ENCODE measurements at regions not wholly inside any gene's neighbourhood (a gene's known extent, or its start where the extent isn't known, plus 50 kb on each side); places are given as distances from the start of the nearest gene placed in this dataset.
A peak's percentile ranks its signal among the peaks of the same experiment; 100 is the strongest.
"Not testable (repeated sequence)": the region's sequence is repeated elsewhere in the genome, so short reads cannot be mapped to it uniquely, and the experiment has no call there.

DNA sequence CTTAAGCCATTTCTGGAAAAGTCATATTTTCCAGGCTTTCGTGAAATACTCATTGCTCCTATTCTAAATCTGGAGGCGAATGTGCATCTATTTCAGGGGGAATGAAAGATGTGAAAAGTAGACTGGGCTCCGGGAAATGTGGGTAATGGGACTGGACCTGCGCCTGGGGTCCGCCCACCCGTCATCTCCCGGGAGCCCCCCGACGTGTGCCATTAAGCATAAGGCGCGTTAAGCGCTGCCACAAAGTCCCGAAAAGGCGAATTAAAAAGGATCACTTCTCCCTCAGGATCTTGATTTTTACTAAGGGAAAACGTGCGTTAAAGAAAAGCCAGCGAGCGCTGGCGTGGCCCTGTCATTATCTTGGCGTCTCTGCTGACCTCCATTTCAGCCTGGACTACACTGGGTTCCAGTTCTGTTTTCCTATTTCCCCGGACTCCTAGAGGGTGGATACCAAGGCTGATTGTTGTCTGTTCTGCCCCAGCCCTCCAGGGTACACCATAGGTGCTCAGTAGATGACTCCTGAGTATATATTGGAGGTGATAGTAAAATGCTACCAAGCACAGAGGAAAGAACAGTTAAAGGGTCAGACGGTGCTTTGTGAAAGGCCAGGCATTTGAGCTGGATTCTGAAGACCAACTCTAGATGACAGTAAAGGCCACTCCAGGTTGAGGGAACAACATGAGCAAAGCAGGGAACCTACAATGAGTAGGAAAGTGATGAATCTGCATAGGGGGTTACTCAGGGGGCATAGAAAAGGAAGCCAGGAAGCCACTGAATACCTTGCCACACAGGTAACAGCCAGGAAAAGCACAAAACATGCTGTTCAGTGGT, 89.2 kb upstream of the ARID1B start:
- no peak for DNase-seq

DNA sequence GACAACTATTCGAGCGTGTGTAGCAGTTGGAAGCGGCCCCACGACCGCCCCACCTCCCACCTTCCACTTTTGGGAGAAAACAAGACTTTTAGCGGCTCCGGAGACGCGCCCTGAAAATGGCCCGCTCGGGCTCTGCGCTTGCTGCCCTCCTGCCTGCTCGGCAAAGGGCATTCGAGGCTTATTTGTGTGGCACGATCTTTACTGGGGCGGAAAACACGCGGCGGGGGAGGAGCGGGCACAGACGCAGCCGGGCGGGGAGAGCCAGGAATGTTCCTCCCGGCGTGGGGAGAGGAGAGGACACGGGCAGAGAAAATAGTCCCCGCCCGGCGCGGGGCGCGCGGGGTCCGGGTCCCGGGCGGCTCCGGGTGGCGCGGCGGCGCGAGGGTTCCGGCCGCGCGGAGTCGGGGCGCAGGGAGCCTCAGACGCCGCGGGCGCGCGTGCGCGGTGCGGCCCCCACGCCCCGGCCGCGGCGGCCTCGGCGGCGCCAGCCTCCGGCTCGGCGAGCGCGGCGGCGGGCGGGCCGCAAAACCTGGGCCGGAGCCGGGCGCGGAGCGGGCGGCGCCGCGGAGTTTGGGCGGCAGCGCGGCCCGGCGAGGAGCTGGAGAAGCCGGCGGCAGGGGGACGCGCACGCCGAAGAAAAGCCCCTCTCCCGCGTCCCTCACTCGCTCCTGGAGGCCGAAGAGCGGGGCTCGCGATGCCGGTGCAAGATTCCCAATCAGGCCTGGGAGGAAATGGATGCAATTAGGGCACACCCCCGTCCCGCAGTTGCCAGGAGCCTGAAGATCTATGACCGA, 90.0 kb upstream of the ARID1B start:
- DNase-seq = peak; percentile 88

DNA sequence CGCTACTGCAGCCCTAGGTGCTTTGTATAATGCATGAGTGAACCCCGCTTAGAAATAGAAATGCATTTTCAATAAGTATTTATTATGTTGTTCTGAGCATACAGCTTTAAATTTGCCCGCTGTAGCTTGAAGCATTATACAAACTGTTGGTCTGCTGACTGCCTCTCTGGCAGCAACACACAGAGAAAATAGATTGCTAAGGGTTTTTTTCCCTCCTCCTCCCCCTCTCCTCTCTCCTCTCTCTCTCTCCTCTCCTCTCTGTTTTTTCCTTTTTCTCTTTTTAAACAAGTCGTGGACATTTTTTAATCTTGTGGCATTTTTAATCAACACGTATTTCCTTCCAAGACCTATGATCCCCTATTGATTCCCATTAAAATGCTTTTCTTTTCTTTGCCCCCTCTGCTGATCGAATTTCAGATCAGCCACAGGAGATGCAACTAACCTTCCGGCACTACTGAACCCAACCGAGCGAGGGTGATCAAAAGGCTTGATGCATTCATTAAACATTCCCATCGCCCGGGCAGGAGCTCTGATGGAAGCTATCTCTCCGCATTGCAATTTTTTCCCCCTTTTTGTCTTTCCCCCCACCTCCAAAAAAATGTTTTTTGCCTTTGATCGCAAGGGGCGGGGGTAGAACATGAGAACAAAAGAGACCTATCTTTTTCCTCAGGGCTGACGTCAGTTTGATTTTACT, 90.7 kb upstream of the ARID1B start:
- DNase-seq = peak; percentile 61

DNA sequence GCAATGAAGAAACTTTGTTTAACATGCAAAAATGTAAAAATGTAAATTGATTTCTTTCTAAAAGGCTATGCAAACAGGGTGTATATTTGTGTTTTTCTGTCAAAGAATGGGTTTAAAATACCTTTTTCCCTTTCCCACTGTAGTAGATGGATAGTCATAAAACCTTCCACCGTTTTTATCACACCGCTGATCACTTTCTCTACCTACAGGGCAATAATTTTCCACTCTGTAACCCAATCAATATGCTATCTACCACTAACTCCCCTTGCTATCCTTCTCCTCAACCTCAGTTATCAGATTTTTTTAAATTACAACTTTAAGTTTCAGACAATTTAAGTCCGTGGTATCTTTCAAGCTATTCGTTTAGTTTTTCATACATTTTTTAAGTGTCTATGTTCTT, 91.4 kb upstream of the ARID1B start:
- DNase-seq = no peak

DNA sequence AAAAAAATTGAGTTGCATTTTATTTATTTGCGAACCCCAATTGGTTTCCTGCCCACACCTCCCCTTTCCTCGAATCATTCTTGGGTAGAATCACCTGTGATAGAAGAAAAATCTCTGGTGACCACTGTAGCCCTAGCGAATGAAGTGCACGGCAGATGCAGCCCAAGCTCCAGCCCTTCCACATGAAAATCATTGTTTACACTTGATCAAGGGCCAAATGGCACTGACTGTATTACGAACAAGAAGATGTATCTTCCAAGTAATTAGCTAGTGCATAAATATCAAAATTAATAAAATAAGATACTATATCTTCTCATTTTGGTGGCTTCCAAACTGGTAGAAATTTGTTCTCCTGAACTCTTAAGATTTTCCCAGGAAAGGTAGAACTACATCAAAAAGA, 93.4 kb upstream of the ARID1B start:
- no peak for DNase-seq

DNA sequence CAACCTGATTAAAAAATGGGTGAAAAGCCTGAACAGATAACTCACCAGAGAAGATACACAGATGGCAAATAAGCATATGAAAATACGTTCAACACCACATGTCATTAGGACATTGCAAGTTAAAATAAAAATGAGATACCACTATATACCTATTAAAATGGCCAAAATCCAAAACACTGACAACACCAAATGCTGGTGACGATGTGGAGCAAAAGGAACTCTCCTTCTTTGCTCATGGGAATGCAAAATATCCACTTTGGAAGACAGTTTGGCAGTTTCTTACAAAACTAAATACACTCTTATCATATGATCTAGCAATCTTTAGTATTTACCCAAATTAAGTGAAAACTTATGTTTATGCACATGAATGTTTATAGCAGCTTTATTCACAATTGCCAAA, 100.5 kb upstream of the ARID1B start:
- DNase-seq = no peak

DNA sequence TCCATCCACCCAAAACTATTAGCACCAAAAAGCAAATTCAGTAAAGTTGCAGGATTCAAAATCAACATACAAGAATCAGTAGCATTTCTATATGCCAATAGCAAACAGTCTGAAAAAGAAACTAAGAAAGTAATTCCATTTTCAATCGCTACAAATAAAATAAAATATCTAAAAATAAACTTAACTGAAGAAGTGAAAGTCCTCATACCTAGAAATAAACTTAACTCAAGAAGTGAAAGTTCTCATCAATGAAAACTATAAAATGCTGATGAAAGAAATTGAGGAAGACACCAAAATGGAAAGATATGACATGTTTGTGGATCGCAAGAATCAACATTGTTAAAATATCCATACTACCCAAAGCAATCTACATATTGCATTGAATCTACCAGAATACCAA, 103.0 kb upstream of the ARID1B start:
- no peak for DNase-seq

DNA sequence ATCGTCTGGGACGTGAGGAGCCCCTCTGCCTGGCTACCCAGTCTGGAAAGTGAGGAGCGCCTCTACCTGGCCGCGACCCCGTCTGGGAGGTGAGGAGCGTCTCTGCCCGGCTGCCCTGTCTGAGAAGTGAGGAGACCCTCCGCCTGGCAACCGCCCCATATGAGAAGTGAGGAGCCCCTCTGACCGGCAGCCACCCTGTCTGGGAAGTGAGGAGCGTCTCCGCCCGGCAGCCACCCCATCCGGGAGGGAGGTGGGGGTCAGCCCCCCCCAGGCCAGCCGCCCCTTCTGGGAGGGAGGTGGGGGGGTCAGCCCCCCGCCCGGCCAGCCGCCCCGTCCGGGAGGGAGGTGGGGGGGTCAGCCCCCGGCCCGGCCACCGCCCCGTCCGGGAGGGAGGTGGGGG, 107.1 kb upstream of the ARID1B start:
- not testable (repeated sequence) for DNase-seq

DNA sequence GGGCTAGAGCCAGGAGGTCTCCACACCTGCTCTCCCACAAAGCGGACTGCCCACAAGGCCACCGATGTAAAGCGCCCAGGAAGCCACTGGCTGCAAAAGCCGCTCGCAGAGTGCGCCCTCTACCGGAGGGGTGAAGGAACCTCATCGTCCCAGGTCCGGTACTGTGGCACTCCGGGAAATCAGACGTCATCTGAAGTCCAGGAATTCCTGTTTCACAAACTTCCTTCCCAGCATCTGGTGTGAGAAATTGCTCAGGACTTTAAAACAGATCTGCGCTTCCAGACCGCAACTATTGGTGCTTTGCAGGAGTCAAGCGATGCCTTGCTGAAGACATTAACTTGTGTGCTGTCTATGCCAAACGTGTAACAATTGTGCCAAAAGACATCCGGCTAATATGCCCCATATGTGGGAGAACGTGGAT, 115.1 kb upstream of the ARID1B start:
- peak; percentile 81 for DNase-seq

DNA sequence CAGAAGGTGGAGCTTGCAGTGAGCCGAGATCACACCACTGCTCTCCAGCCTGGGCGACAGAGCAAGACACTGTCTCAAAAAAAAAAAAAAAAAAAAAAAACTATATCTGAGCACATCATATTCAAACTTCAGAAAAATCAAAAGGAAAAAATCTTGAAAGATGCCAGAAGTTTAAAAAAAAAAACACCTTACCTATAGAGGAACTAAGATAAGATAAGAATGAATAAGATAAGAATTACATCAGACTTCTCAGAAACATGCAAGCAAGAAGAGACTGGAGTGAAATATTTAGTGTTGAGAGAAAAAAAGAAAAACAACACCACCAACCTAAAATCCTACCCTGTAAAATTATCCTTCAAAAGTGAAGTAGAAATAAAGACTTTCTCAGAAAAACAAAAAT, 116.8 kb upstream of the ARID1B start:
- DNase-seq = no peak

DNA sequence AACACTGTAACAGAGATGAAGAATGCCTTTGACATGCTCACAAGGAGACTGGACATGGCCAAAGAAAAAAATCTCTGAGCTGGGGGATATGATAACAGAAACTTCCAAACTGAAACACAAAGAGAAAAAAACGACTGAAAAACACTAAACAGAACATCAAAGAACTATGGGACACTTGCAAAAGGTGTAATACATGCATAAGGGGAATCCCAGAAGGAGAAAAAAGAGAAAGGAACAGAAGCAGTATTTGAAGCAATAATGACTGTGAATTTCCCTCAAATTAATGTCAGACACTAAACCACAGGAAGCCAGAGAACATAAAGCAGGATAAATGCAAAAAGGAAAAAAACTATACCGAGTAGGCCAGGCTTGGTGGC, 117.4 kb upstream of the ARID1B start:
- no peak for DNase-seq

DNA sequence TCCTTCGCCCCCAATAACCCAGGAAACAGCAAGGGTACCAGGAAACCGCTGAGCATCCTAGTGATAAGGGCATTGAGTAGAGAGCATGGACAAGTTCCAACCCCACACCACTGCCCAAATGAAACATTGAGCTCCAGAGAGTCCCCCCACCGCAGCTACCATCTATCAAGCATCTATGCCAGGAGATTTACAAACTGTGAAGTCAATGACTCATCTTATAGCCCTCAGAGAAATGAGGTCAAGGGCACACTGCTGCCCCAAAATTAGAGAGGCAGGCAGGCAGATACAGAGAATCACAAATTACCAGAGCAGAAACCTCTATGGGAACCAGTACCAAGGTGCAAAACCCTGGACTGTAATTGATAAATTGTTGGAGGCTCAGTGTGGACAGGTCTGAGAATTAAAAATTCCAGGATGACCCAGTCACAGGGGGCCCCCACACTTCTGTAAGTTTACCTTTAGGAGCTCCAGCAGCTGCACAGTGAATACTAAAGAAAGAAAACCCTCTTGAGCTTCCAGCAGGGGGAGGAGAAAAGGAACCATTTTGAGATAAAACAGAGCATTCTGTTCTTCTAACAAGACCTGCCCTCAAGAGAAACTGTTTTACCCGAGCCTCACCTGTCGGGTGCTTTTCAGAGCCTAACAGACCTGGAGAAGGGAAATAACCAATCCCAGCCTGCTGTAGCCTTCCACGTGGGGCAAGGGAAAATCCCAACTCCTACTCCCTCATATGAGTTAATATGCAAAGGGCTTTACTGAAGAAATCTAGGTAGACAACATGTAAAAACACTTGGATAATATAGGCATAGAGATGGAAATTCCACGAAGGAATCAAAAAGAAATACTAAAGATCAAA, 118.0 kb upstream of the ARID1B start:
- no peak for DNase-seq

DNA sequence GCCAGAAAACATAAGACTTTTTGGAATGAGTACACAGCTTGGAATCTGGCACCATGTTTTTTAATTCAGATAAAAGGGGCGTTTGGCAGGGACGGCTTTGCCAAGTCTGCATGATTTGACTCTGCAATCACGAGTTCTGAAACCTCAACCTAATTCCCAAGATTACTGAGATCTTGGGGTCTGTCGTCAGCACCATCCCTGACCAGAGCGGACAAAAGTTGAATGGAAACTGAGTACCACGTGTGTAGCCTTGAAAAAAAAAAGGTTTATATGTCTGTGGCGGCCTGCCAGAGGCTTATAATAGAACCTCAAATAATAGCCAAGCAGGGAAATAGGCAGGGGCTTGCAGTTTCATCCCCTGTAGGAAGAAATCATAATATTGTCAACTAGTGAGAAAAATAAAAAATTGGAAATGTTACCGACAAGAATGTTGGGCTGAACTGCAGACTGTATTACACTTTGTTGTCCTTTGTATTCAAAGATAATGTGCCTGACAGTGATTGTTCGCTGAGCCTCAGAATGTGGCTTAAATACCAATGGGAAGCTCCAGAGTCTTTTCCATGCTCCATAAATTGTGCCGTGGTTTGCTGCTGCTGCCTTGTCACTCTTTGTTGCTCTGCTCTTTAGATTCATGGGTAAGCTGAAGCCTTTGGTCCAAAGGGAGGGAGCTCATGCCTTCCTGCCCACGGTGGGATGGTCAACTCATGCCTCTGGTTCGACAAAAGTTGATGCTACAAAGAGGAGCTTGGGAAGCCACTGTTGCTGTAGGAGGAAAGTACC, 118.8 kb upstream of the ARID1B start:
- no peak for DNase-seq

DNA sequence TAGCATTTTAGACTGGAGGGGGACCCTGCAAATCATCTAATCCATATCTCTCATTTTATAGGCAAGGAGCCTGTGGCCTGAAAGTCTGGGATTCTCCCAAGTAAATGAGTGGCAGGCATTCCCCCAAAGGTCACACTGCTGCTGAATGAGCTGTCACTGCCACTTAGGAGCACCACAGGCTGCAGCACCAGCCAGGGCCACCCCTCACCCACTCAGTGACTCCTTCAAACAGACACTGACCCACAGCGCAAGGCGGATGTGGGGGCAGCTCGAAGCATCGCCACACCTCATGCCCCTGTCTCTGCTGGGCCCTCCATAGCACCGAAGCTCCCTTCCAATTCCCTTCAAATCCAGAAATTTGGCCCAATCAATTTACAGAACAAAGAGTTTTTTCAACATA, 119.9 kb upstream of the ARID1B start:
- no peak for DNase-seq

DNA sequence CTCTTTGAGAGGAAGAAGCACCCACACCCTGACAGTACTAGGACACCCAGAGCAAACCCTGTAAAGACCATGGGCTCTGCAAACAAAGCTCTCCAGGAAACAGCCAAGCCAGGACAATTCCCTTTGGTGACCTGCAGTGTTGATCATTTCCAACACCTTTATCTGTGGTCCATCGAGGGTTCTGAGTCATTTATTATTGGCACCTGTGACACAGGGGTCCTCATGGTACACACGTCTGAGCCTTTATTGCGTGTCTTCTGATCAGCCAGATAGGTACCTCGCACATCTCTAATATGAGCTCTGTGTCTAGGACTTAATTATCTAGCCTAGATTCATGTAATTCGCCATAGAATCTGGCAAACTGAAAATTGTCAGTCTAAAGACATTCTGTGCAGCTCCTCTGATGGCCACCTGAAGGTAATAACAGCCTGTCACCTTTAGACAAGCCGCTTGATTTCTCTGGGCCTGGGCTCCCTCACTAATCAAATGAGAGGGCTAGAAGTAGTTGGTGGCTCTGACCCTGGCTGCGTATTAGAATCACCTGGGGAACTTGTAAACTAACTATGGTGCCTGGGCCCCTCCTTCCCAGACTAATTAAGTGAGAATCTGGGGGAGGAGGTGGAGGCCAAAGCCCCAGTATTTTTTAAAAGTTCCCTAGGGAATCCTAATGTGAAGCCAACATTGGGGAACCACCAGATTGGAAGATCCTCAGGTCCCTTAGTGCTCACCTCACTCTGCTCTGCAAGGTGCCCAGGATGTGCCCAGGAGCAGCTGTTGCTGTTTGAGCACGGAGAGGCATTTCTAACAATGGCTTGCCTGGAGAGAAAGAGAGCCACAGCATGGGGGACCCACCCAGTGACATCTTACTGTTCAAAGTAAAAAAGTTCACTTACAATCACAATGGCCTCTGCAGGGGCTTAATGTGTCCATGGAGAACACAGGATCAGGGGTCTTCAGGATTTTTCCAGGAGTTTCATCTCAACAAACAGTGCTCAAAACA, 122.0 kb upstream of the ARID1B start:
- no peak for DNase-seq

DNA sequence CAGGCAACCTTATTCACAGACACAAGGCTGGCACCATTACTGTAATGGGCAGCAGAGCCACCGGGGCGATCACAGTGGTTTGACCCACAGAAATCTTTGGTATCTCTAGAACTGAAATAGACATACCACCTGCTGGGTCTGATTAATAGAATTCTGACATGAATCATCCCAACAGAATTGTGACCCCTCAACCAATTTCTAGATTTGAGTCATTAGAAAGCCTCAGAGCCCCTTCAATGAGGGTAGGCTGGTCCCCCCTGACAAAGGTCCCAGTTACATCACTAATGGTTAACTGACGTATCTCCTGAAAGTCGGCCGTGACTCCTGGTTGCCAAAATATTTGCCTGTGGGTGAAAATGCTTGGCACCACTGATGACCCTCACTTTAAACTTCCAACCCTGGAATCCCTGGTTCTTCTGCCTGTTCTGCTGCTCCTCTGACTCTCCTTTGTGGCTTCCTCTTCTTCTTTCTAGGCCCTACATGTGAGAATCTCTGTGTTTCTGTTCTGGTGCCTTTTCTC, 124.9 kb upstream of the ARID1B start:
- DNase-seq = no peak

DNA sequence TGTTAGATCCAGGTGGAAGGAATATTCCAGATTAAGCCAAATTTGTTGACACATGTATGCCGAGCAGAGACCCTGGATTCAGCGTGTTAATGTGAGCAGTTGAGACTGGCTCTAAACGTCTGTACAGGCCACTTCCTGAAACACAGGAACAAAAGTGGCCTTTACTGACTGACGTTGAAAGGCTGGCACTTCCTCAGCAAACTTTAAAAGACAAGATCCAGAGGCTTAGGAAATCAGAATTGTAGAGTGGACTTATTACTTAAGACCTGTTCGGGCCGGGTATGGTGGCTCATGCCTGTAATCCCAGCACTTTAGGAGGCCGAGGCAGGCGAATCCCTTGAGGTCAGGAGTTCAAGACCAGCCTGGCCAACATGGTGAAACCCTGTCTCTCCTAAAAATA, 125.7 kb upstream of the ARID1B start:
- DNase-seq = no peak

DNA sequence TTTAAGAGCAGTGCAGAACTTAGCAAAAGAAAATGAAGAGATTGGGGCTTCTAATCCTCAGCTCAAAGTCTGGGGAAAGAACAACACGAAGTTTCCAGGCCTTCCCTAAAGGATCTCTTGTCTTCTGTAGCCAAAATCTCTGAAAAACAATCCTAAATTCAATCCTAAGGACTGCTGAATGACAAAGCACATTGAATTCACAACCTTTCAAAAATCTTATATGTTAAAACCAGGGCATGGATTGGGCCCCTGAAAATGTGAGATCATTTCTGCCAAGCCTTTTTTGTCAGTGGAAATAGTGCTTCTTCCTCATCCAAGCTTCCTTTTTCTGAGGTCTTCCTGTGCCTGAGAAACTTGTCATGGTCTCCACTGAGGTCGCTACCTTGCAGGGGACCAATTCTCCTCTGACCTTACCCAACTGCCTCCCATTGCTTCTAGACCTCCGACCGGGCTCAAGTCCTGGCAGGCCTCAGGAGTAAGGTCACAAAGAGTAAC, 126.2 kb upstream of the ARID1B start:
- no peak for DNase-seq

DNA sequence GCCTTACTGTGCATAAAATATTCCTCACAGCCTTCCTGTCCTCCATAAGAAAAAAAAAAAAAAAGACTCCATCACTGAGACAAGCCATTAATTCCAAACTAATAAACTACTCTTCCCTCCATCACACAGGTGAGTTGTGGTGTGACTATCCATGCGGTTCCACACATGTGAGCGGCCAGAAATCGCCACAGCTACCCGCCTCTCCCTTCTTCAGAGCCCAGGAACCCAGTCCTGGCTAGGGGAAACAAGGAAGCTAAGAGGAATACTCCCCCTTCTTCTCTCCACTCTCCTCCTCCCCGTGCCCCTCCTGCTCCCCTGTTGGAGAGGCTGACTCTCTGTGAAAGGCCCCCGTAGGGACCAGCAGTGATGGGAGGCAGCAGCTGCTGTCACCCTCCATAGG, 128.6 kb upstream of the ARID1B start:
- DNase-seq = no peak

DNA sequence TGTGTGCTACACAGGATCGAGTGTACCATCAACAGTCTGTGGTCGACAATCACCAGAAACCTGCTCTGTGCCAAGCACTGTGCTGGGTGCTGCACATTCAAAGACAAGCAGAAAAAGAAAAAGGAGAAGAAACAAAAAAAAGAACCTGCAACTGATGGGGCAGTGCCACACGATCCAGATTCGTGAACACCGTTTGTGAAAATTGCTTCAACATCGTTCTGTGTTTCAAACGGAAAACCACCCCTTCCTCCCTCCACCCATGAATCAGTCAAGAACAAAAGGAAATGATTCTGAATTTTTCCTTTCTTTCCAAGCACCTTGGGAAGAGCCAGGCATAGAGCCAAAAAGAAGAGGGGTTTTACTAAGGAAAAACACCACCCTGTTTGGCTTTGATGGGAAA, 129.2 kb upstream of the ARID1B start:
- DNase-seq = no peak

Data from activated CD8-positive, alpha-beta memory T cell treated with anti-CD3 and anti-CD28 coated beads, Interleukin-2, amount 50 U/mL, for 48 hours (primary cell).